GM18907 (cell line): ENCODE measurements at regions not wholly inside any gene's neighbourhood (a gene's known extent, or its start where the extent isn't known, plus 50 kb on each side); places are given as distances from the start of the nearest gene placed in this dataset.
A peak's percentile ranks its signal among the peaks of the same experiment; 100 is the strongest.
"Not testable (repeated sequence)": the region's sequence is repeated elsewhere in the genome, so short reads cannot be mapped to it uniquely, and the experiment has no call there.

Experiments
- ATAC-seq: cut with Tn5 transposase; IDR thresholded peaks from one replicate; pipeline ENCODE4 v1.9.1; 2021; ENCODE audit warnings: mild to moderate bottlenecking, moderate library complexity; ENCODE audit not compliant: unreplicated experiment

- ATAC-seq: no peak
Measured at GRCh38 chr6:135701426-135701825, 150.1 kb upstream of the PDE7B start.

DNA sequence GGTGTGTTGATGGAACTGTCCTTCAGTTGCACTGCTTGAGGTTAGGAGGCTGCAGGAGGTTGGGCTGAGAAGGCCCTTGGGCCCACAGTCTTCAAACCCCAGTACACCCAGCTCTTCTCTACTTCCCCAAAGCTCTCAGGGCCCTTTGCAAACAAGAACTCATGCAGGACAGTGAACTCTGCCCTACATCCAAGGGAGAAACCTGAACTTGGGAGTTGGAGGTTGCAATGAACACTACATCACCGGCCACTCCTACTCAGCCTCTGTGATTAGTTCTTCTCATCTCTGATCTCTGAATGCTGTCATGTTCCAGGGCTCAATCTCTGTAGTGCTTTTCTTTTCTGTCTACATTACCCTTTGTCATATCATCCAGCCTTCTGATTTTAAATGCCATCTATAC lies 148.5 kb upstream of the PDE7B start:
- ATAC-seq: peak; percentile 26

- peak; percentile 99 for ATAC-seq
Measured at GRCh38 chr6:135703621-135704020, 147.9 kb upstream of the PDE7B start.

- ATAC-seq: no peak
Measured at GRCh38 chr6:135707426-135707825, 144.1 kb upstream of the PDE7B start.

DNA sequence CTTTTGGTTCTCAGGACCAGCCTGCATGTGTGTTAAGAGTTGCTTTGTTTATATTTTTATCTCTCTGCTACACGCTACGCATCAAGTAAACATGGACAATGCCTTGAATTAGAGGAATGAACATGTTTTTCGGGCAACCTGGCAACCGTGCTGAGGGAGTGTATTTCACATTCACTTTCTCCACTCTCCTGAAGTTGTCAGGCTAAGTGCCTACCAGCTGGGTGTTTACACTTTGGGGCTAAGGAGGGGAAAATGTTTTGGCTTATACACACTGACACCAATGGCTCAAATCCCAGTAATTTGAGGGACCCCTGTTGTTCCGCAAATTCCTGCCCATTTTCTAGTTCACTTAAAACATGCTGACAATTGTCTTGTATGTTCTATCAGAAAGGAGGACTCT lies 141.5 kb upstream of the PDE7B start:
- no peak for ATAC-seq

GRCh38 chr6:135722190-135722589 lies 129.3 kb upstream of the PDE7B start:
- no peak for ATAC-seq

DNA sequence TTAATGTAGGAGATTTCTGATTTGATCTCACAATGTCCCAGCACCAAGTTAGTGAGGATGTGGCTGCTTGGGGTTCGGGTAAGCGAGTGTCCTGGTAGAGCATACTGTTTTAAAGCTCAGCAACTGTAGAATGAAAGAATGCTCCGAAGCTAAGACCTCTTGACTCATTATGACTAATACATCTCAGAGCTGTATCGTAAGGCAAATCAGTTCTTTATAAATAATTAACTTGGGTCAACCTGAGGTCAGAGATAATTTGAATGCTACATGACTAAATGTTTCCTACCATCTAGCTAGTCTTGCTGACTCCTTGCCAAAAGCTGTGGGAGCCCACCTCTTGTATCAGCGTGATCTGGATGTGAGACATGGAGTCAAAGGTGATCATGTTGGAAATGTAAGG lies 128.8 kb upstream of the PDE7B start:
- peak; percentile 97 for ATAC-seq

DNA sequence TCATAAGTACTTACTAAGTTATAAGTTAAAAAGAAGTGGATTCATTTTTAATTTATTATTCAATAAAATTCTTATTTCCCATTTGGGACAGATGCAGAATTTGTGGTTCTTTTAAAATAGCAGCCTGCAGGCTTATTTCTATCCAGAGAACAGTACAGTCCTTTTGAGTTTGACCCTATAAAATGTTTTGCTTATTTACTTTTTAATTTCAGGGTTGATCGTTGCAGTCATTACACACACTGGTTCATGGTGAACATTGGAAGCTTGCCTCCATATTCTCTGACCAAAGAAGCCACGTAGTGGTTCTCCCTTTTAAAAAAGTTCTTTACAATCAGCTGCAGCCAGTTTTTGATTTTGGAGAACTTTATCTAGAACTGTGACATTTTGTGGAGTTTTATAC lies 122.9 kb upstream of the PDE7B start:
- no peak for ATAC-seq

GRCh38 chr6:135731116-135731515 lies 120.4 kb upstream of the PDE7B start:
- no peak for ATAC-seq

- not testable (repeated sequence) for ATAC-seq
Measured at GRCh38 chr6:135736351-135736750, 115.2 kb upstream of the PDE7B start.

GRCh38 chr6:135738636-135739035 lies 112.9 kb upstream of the PDE7B start:
- ATAC-seq: no peak

DNA sequence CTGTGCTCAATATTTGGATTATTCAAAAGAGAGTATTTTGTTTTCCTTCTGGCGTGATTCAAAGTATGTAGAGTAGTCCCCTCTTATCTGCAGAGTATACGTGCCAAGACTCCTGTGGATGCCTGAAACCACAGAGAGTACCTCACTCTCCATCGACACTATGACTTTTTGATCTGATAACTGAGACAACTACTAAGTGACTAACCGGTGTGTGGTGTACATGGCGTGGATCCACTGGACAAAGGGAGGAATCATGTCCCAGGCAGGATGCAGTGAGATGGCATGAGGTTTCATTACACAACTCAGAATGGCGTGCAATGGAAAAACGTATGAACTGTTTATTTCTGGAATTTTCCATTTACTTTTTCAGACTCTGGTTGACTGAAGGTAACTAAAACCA lies 112.2 kb upstream of the PDE7B start:
- no peak for ATAC-seq

DNA sequence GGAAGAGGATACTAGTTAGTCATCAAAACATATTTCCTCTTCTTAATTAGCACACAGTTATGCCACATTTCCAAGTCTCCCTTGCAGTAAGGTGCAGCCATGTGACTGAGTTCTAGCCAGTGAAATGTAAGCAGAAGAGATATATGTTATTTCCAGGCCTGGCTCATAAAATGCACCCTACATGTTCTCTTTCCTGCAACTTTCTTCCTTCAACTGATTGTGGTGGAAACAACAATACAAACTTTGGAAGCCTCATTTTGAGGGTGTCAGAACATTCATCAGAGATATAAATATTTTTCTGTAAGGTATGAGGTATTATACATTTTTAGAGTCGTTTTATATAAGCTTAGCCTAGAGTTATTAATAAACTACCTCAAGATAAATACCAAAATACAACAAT lies 110.9 kb upstream of the PDE7B start:
- no peak for ATAC-seq

DNA sequence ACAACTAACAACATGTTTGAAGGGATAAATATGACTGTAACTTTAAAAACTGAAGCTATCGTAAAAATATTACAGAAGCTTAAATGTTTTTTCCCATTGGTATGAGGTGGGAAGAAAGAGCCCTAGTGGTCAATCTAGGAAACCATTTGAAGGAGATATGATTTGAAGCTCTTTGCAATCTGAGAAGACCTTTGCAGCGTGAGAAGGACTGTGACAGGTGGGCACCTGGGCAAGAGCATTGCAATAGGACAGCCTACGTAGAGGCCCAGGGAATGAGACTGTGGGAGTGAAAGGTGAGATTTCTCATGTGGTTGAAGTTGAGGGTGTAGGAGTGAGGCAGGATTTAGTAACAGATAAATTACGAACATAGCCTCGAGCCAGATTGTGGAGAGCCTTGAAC lies 108.0 kb upstream of the PDE7B start:
- no peak for ATAC-seq

DNA sequence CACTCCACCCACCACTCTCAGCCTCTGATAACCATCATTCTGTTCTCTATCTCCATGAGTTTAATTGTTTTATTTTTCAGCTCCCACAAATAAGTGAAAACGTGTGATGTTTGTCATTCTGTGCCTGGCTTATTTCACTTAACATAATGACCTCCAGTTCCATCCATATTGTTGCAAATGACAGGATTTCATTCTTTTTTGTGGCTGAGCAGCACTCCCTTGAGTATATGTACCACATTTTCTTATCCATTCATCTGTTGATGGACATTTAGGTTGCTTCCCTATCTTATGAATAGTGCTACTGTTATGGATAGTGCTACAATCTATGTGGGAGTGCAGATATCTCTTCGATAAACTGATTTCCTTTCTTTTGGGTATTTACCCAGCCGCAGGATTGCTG lies 103.3 kb upstream of the PDE7B start:
- no peak for ATAC-seq

- no peak for ATAC-seq
Measured at GRCh38 chr6:135750081-135750480, 101.4 kb upstream of the PDE7B start.

GRCh38 chr6:135753196-135753595 lies 98.3 kb upstream of the PDE7B start:
- ATAC-seq: no peak

GRCh38 chr6:135759831-135760230 lies 91.7 kb upstream of the PDE7B start:
- ATAC-seq: no peak

DNA sequence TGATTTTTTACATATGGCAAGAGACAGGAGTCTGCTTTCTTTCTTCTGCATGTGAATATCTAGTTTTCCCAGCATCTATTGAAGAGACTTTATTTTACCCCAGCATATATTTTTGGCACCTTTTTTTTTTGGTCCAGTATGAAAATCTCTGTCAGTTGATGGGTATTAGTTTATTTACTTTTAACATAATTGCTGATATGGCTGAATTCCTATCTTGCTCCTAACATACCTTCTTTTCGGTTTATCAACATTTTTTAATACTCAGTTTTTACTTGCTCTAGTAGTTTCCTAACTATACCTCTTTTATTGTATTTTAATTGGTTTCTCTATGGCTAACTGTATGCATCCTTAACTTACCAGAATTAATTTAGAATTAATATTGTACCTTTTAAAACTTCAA lies 77.5 kb upstream of the PDE7B start:
- ATAC-seq: no peak

GRCh38 chr6:135779213-135779612 lies 72.3 kb upstream of the PDE7B start:
- ATAC-seq: no peak

DNA sequence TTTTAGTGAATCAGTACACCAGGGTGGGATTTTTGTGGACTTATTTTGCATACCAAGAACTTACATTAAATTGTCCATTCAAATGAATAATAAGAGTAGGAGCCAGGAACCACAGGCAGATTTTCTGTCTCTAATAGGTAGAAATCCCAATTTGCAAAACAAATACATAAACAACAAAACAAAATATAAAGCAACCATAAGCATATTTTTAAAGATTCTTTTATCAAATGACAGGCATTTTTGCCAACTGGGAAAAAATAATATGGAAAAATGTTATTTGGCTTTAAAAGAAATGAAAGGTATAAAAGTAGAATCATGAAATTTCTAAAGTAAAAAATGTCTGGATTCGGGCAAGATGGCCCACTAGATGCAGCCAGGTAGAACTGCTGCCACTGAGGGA lies 71.2 kb upstream of the PDE7B start:
- no peak for ATAC-seq

- ATAC-seq: no peak
Measured at GRCh38 chr6:135782546-135782945, 69.0 kb upstream of the PDE7B start.

DNA sequence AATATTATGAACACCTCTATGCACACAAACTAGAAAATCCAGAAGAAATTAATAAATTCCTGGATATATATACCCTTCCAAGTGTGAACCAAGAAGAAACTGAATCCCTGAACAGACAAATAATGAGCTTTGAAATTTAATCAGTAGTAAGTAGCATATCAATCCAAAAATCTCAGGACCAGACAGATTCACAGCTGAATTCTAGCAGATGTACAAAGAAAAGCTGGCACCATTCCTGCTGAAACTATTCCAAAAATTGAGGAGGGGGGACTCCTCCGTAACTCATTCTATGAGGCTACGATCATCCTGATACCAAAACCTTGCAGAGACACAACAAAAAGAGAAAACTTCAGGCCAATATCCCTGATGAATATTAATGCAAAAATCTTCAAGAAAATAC lies 67.0 kb upstream of the PDE7B start:
- ATAC-seq: no peak
